Type B pancreatic cell (in vitro differentiated cells): ENCODE measurements at regions not wholly inside any gene's neighbourhood (a gene's known extent, or its start where the extent isn't known, plus 50 kb on each side); places are given as distances from the start of the nearest gene placed in this dataset.

Source experiments
- DNase-seq: peaks from one replicate; pipeline ENCODE4 v3.0.0; 2021; ENCODE audit warnings: mixed read lengths; ENCODE audit not compliant: unreplicated experiment; ENCODE audit errors: extremely low spot score
- H3K27ac Mint-ChIP-seq: 2 replicates; pipeline ENCODE4 v1.8.0; 2021; ENCODE audit warnings: mild to moderate bottlenecking, mixed read lengths
- H3K27me3 Mint-ChIP-seq: 2 replicates; pipeline ENCODE4 v1.8.0; 2021; ENCODE audit warnings: mixed read lengths
- H3K36me3 Mint-ChIP-seq: 2 replicates; pipeline ENCODE4 v1.8.0; 2021; ENCODE audit warnings: mixed read lengths
- H3K4me1 Mint-ChIP-seq: one replicate; pipeline ENCODE4 v1.8.0; 2021; ENCODE audit warnings: mixed read lengths; ENCODE audit not compliant: unreplicated experiment
- H3K4me3 Mint-ChIP-seq: 2 replicates; pipeline ENCODE4 v1.8.0; 2021; ENCODE audit warnings: mild to moderate bottlenecking, mixed read lengths
- H3K9me3 Mint-ChIP-seq: 2 replicates; pipeline ENCODE4 v1.8.0; 2021; ENCODE audit warnings: mixed read lengths
- TF ChIP-seq, protein P1 (sequence below): fragments of 200-600 bp; sonication (generic); conservative IDR thresholded peaks from 2 replicates; pipeline ENCODE4 v1.5.0; 2021; ENCODE audit warnings: antibody characterized with exemption, mild to moderate bottlenecking

DNA sequence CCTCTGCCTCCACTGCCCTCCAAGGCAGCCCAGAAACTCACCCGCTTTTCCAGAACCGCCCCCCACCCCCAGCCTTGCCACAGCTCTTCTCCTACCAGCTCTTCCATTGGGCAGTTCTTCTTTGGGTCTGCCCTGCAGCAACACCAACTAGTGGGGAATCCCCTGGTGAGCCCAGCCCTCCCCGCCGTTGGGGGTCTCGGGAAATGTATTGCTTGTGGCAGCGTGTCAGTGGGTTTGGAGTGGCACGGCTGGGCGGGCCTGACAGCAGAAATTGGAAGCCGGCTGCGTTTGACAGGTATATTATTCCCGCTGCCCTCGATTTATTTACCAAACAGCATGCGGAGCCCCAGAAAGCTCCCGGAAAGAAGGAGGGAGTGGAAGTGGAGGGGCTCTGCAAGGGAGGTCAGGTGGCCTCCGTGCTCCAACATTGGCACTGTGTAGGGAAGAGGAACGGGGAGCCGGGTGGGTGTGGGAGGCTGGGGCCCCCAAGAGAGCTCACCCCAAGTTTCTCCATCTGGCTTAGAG is 65.2 kb upstream of the NECTIN1 start:
- H3K27me3 Mint-ChIP-seq = peaks cover 21% of the 10 kb centered on the region
- no peaks in the 10 kb centered on the region for H3K36me3 Mint-ChIP-seq
- no peak overlapping the region for H3K27ac Mint-ChIP-seq
- TF ChIP-seq, protein P1, sequence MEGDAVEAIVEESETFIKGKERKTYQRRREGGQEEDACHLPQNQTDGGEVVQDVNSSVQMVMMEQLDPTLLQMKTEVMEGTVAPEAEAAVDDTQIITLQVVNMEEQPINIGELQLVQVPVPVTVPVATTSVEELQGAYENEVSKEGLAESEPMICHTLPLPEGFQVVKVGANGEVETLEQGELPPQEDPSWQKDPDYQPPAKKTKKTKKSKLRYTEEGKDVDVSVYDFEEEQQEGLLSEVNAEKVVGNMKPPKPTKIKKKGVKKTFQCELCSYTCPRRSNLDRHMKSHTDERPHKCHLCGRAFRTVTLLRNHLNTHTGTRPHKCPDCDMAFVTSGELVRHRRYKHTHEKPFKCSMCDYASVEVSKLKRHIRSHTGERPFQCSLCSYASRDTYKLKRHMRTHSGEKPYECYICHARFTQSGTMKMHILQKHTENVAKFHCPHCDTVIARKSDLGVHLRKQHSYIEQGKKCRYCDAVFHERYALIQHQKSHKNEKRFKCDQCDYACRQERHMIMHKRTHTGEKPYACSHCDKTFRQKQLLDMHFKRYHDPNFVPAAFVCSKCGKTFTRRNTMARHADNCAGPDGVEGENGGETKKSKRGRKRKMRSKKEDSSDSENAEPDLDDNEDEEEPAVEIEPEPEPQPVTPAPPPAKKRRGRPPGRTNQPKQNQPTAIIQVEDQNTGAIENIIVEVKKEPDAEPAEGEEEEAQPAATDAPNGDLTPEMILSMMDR = no peak
- H3K4me1 Mint-ChIP-seq = peaks cover 36% of the 10 kb centered on the region
- no peak overlapping the region for H3K4me3 Mint-ChIP-seq
- H3K9me3 Mint-ChIP-seq = no peaks in the 10 kb centered on the region
- DNase-seq = no peak

DNA sequence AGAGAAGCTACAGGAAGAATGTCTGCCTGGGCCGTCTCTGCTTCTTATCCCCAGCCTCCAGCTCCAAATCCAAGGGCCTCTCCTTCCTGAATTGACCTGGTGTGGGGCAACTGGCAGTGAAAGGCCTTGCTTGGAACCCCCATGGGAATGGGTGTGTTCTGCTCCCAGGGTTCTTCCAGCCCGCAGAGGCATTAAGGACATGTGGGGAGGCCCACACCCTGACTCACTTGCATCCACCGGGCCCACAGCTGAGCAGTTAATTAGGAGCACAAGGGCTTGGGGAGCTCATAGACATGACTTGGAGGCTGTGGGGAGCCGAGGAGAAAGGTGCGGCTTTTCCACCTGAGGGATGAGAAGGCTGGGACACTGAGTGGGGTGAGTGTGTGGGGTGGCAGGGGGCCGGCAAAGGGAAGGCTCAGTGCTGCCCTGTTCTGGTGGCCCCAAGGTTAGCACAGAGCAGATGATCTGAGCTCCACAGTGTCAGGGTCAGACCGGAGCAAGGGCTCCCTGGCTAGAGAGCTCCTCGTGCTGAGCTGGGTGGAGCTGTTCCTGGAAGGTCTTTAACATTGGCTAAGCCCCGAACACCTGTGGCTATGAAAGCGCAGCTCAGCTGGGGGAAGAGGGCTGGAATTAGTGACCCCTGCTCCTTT is 64.5 kb upstream of the NECTIN1 start:
- Mint-ChIP-seq H3K9me3 (no peaks in the 10 kb centered on the region), H3K27ac (no peak overlapping the region), H3K36me3 (no peaks in the 10 kb centered on the region), H3K27me3 (peaks cover 16% of the 10 kb centered on the region), H3K4me1 (peaks cover 36% of the 10 kb centered on the region), H3K4me3 (no peak overlapping the region)
- TF ChIP-seq, protein P1 = no peak
- no peak for DNase-seq

DNA sequence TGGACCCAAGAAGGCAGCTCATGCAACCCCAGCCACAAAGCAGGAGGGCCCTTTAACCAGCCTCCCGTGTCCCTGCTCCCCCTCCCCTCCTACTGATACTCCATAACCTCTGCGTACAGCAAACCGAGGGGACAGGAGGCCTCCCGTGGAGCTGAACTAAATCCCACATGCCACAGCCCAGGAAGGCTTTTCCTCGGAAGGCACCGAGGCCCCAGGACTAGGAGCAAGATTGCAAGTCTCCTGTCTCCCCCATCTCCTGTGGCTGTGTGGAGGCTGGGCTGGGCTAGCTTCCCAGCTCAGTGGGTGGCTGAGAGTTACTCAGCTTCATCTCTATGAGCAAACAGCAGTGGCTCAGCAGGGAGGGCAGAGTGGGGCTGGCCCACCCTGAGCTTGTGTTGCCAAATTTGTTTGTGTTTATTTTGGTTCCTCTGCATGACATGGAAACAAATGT is 62.7 kb upstream of the NECTIN1 start:
- no peak for DNase-seq
- H3K27me3 Mint-ChIP-seq = peaks cover 12% of the 10 kb centered on the region
- TF ChIP-seq, protein P1 = no peak
- H3K4me3 Mint-ChIP-seq = no peak overlapping the region
- H3K27ac Mint-ChIP-seq = no peak overlapping the region
- H3K9me3 Mint-ChIP-seq = no peaks in the 10 kb centered on the region
- no peaks in the 10 kb centered on the region for H3K36me3 Mint-ChIP-seq
- peaks cover 26% of the 10 kb centered on the region for H3K4me1 Mint-ChIP-seq

DNA sequence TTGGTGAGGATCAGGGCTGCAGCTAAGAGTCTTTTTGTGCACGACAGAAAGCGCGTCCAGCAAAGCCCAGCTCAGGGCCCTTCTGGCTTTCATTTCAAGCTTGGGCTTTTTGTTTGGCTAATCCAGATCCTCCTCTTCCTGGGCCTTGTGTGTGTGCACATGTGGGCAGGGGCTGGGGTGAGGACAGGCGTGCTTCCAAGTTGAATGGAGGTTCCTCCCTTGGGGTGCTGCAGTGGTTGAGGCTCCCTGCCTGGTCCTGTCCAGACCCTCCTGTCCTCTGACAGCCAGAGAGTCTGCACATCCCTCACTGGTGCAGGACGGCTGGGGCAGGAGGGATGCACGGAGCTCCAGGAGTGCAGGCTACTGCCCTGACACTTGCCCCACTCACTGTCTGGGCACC is 62.0 kb upstream of the NECTIN1 start:
- H3K4me1 Mint-ChIP-seq = peaks cover 19% of the 10 kb centered on the region
- no peaks in the 10 kb centered on the region for H3K9me3 Mint-ChIP-seq

DNA sequence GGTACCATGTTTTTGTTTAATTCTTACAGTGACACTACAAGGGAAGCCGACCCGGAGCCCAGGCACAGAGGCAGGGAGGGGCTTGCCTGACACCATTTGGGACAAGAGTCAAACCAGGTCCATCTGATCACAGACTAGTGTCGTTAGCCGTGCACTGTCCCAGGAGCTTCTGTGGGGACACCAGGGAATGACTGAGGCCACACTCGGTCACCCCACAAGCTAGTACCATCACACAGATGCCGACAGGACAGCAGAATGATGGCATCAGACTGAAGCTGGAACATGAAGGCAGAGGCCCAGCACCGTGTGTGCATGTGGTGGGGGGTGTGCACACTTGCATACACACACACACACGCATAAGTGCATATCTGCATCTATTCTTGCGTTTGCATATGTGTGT is 61.5 kb upstream of the NECTIN1 start:
- peaks cover 10% of the 10 kb centered on the region for H3K27me3 Mint-ChIP-seq
- H3K4me3 Mint-ChIP-seq = no peak overlapping the region
- TF ChIP-seq, protein P1 = no peak
- DNase-seq = no peak
- no peaks in the 10 kb centered on the region for H3K9me3 Mint-ChIP-seq
- H3K27ac Mint-ChIP-seq = no peak overlapping the region
- no peaks in the 10 kb centered on the region for H3K36me3 Mint-ChIP-seq
- H3K4me1 Mint-ChIP-seq = peaks cover 18% of the 10 kb centered on the region

More for the DNA sequence above, 62.0 kb upstream of the NECTIN1 start:
- no peaks in the 10 kb centered on the region for H3K36me3 Mint-ChIP-seq
- H3K4me3 Mint-ChIP-seq = no peak overlapping the region
- TF ChIP-seq, protein P1 = no peak
- no peak overlapping the region for H3K27ac Mint-ChIP-seq
- peaks cover 11% of the 10 kb centered on the region for H3K27me3 Mint-ChIP-seq
- no peak for DNase-seq
